PC-9 (cell line): ENCODE measurements at regions not wholly inside any gene's neighbourhood (a gene's known extent, or its start where the extent isn't known, plus 50 kb on each side); places are given as distances from the start of the nearest gene placed in this dataset.

Experiments
- BruUV-seq: library from RNA; stranded (reverse); fragments of 400-500 nt; replicated peaks from 2 replicates; lab custom pipeline; 2021; lab: Mats Ljungman, UMichigan
- CTCF ChIA-PET: fragments of 300-600 bp; sonication (Branson Sonifier 250); formaldehyde crosslinking; loops from one replicate; lab custom pipeline; 2022; ENCODE audit warnings: antibody characterized with exemption; lab: Charles Lee
- POLR2A ChIA-PET: fragments of 300-600 bp; sonication (Branson Sonifier 250); formaldehyde crosslinking; loops from one replicate; lab custom pipeline; 2022; ENCODE audit warnings: antibody characterized with exemption; ENCODE audit not compliant: unreplicated experiment; lab: Charles Lee
- DNase-seq, 2 experiments: peaks; one replicate each; pipeline versions ENCODE4 v3.0.0 to v3.0.0-alpha.2; 2015 to 2022; ENCODE audit warnings: mixed read lengths in 1 of 2
- H2AFZ ChIP-seq: fragments of 200-600 bp; sonication (generic); 2 replicates; pipeline ENCODE4 v1.8.1; 2017; ENCODE audit warnings: antibody characterized with exemption
- H3F3A ChIP-seq: fragments of 200-600 bp; sonication (generic); 2 replicates; pipeline ENCODE4 v1.8.1; 2017; ENCODE audit warnings: antibody characterized with exemption, mild to moderate bottlenecking, low read depth; ENCODE audit not compliant: insufficient read depth
- H3K27ac ChIP-seq: fragments of 200-600 bp; sonication (generic); 2 replicates; pipeline ENCODE4 v1.6.1; 2016; ENCODE audit warnings: mixed run types
- H3K27me3 ChIP-seq: fragments of 200-600 bp; sonication (generic); 2 replicates; pipeline ENCODE4 v1.6.1; 2016; ENCODE audit warnings: low read depth, mixed run types; ENCODE audit not compliant: insufficient read depth
- H3K36me3 ChIP-seq: fragments of 200-600 bp; sonication (generic); 2 replicates; pipeline ENCODE4 v1.6.1; 2016; ENCODE audit warnings: low read depth, mixed run types
- H3K4me1 ChIP-seq: fragments of 200-600 bp; sonication (generic); replicated peaks from 2 replicates; pipeline ENCODE4 v1.6.1; 2016; ENCODE audit warnings: mixed run types; ENCODE audit not compliant: insufficient read depth
- H3K4me2 ChIP-seq: fragments of 200-600 bp; sonication (generic); 2 replicates; pipeline ENCODE4 v1.6.1; 2017; ENCODE audit warnings: mixed run types
- H3K4me3 ChIP-seq: fragments of 200-600 bp; sonication (generic); 2 replicates; pipeline ENCODE4 v1.6.1; 2016; ENCODE audit warnings: mixed run types
- H3K79me2 ChIP-seq: fragments of 200-600 bp; sonication (generic); 2 replicates; pipeline ENCODE4 v1.6.1; 2017; ENCODE audit warnings: low read depth, mixed run types
- H3K9me2 ChIP-seq: fragments of 200-600 bp; sonication (generic); 2 replicates; pipeline ENCODE4 v1.8.1; 2017; ENCODE audit warnings: mild to moderate bottlenecking; ENCODE audit not compliant: insufficient read depth
- H3K9me3 ChIP-seq: fragments of 200-600 bp; sonication (generic); 2 replicates; pipeline ENCODE4 v1.8.1; 2016; ENCODE audit warnings: low read depth; ENCODE audit not compliant: insufficient read depth
- H4K20me1 ChIP-seq: fragments of 200-600 bp; sonication (generic); 2 replicates; pipeline ENCODE4 v1.8.1; 2017; ENCODE audit not compliant: insufficient read depth
- CTCF ChIP-seq: fragments of 200-600 bp; sonication (generic); conservative IDR thresholded peaks from 2 replicates; pipeline ENCODE4 v1.6.1; 2017; ENCODE audit warnings: mixed run types, antibody characterized with exemption, mild to moderate bottlenecking, moderate library complexity
- EZH2 ChIP-seq: fragments of 200-600 bp; sonication (generic); IDR thresholded peaks from 2 replicates; pipeline ENCODE4 v1.8.0; 2017; ENCODE audit warnings: antibody characterized with exemption, low read depth
- intact Hi-C: fragments of 100-400 bp; cut with micrococcal nuclease; formaldehyde crosslinking; loops from one replicate; pipeline ENCODE4 v1.10.0; 2022; ENCODE audit not compliant: unreplicated experiment

DNA sequence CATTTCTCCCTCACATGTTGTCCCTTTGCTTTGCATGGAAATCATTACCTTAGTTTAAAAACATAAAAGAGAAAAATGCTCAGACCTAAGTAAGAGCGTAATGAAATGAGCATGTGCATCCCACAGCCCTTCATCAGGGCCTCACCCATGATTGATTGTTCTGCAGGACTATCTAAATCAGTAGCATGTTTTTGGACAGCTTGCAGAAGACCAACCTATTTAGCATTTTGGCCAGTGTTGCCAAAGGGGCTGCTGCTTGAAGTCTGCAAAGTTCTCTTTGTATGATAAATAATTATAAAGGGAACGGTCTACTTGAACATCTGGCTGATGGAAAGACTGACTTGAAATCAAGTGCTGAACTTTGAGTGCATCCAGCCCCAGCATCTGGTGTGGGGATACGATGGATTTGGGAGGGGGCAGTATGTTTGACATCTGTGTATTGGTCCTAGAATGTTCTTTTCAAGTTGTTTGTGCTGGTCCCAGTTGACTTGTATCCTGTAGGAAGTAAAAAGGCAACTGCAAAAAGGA lies 76.1 kb upstream of the LIMCH1 start:
- intact Hi-C loops = no loop called here
- no peak overlapping the region for H3K4me3 ChIP-seq
- H3K27me3 ChIP-seq = no peaks in the 10 kb centered on the region
- TF ChIP-seq EZH2 = no peak
- TF ChIP-seq CTCF = no peak
- no peak for DNase-seq
- H3K4me2 ChIP-seq = no peak overlapping the region
- no peak overlapping the region for H2AFZ ChIP-seq
- CTCF ChIA-PET = no interaction called here
- no peaks in the 10 kb centered on the region for H3K9me3 ChIP-seq
- BruUV-seq = no TSS peak
- H3F3A ChIP-seq = no peaks in the 10 kb centered on the region
- 0 out of 2 replicates have a peak, but pooled peaks cover 4% of the 10 kb centered on the region for H3K36me3 ChIP-seq
- H3K4me1 ChIP-seq = peaks cover 11% of the 10 kb centered on the region
- H4K20me1 ChIP-seq = no peaks in the 10 kb centered on the region
- POLR2A ChIA-PET = no interaction called here
- H3K9me2 ChIP-seq = no peaks in the 10 kb centered on the region
- H3K27ac ChIP-seq = no peak overlapping the region
- peaks cover 25% of the 10 kb centered on the region; the same call in 1 of the 2 replicates for H3K79me2 ChIP-seq

- intact Hi-C loops = no loop called here
- H3K27me3 ChIP-seq = no peaks in the 10 kb centered on the region
- TF ChIP-seq EZH2 (no peak), CTCF (no peak)
- H2AFZ ChIP-seq = no peak overlapping the region
- H3K4me3 ChIP-seq = no peak overlapping the region
- CTCF ChIA-PET = no interaction called here
- no peak overlapping the region for H3K4me2 ChIP-seq
- no peaks in the 10 kb centered on the region for H4K20me1 ChIP-seq
- BruUV-seq = no TSS peak
- POLR2A ChIA-PET = no interaction called here
- no peak for DNase-seq
- no peaks in the 10 kb centered on the region for H3K9me3 ChIP-seq
- no peaks in the 10 kb centered on the region for H3K9me2 ChIP-seq
- no peaks in the 10 kb centered on the region for H3F3A ChIP-seq
- H3K79me2 ChIP-seq = peaks cover 13% of the 10 kb centered on the region
- H3K27ac ChIP-seq = no peak overlapping the region
- H3K4me1 ChIP-seq = no peaks in the 10 kb centered on the region
- H3K36me3 ChIP-seq = 0 out of 2 replicates have a peak, but pooled peaks cover 4% of the 10 kb centered on the region
Observed at GRCh38 chr4:41465146-41465761, 72.7 kb upstream of the LIMCH1 start.

- CTCF ChIA-PET = no interaction called here
- no peaks in the 10 kb centered on the region for H4K20me1 ChIP-seq
- no TSS peak for BruUV-seq
- no peak overlapping the region for H3K4me2 ChIP-seq
- no peak overlapping the region for H2AFZ ChIP-seq
- DNase-seq = no peak
- 0 out of 2 replicates have a peak, but pooled peaks cover 4% of the 10 kb centered on the region for H3K36me3 ChIP-seq
- H3K27ac ChIP-seq = no peak overlapping the region
- H3K27me3 ChIP-seq = no peaks in the 10 kb centered on the region
- H3K4me3 ChIP-seq = no peak overlapping the region
- H3K4me1 ChIP-seq = no peaks in the 10 kb centered on the region
- intact Hi-C loops = no loop called here
- H3F3A ChIP-seq = no peaks in the 10 kb centered on the region
- TF ChIP-seq CTCF (no peak), EZH2 (no peak)
- peaks cover 13% of the 10 kb centered on the region for H3K79me2 ChIP-seq
- H3K9me2 ChIP-seq = no peaks in the 10 kb centered on the region
- no peaks in the 10 kb centered on the region for H3K9me3 ChIP-seq
- POLR2A ChIA-PET = interaction anchor here (0.5 kb wide), 1 partner anchor 101 kb away, joined by 5 read pairs; no protein-coding TSS in a partner anchor
Observed at GRCh38 chr4:41466249-41466648, 71.7 kb upstream of the LIMCH1 start.
